ENCODE measurements at regions not wholly inside any gene's neighbourhood (a gene's known extent, or its start where the extent isn't known, plus 50 kb on each side); places are given as distances from the start of the nearest gene placed in this dataset.

- TF ChIP-seq POLR2A (IDR thresholded peaks at IDR 0.05): no peak
- TF ChIP-seq, protein P1, sequence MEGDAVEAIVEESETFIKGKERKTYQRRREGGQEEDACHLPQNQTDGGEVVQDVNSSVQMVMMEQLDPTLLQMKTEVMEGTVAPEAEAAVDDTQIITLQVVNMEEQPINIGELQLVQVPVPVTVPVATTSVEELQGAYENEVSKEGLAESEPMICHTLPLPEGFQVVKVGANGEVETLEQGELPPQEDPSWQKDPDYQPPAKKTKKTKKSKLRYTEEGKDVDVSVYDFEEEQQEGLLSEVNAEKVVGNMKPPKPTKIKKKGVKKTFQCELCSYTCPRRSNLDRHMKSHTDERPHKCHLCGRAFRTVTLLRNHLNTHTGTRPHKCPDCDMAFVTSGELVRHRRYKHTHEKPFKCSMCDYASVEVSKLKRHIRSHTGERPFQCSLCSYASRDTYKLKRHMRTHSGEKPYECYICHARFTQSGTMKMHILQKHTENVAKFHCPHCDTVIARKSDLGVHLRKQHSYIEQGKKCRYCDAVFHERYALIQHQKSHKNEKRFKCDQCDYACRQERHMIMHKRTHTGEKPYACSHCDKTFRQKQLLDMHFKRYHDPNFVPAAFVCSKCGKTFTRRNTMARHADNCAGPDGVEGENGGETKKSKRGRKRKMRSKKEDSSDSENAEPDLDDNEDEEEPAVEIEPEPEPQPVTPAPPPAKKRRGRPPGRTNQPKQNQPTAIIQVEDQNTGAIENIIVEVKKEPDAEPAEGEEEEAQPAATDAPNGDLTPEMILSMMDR (IDR thresholded peaks at IDR 0.05): no peak
Observed at GRCh38 chr7:116348346-116348745, 138.0 kb downstream of the TES start.
